Spleen (tissue), 11 donors: ENCODE measurements at regions not wholly inside any gene's neighbourhood (a gene's known extent, or its start where the extent isn't known, plus 50 kb on each side); places are given as distances from the start of the nearest gene placed in this dataset.

Source experiments
- DNase-seq: peaks from one replicate; pipeline ENCODE4 v3.0.0-alpha.2; 2020
- H3K27ac ChIP-seq, 8 donors: fragments of 200-600 bp; sonication (generic) in 7 of 8; 1 replicate in 4 of 8; 2 replicates in 4 of 8; pipeline versions ENCODE4 v1.5.0 to v1.8.0; 2016 to 2021; ENCODE audit warnings: inconsistent platforms in 4 of 8, mild to moderate bottlenecking in 4 of 8, moderate library complexity in 1 of 8
- H3K27me3 ChIP-seq, 7 donors: fragments of 200-600 bp; sonication (generic) in 6 of 7; replicated peaks in 1 of 7; 1 replicate in 4 of 7; 2 replicates in 3 of 7; pipeline versions ENCODE4 v1.5.0 to v1.8.0; 2016 to 2021; ENCODE audit warnings: inconsistent platforms in 3 of 7, mild to moderate bottlenecking in 1 of 7
- H3K36me3 ChIP-seq, 6 donors: fragments of 200-600 bp; sonication (generic) in 5 of 6; 1 replicate in 4 of 6; 2 replicates in 2 of 6; pipeline versions ENCODE4 v1.5.0 to v1.8.0; 2016 to 2021; ENCODE audit warnings: inconsistent platforms in 2 of 6
- H3K4me1 ChIP-seq, 6 donors: fragments of 200-600 bp; sonication (generic) in 5 of 6; 1 replicate in 3 of 6; 2 replicates in 3 of 6; pipeline versions ENCODE4 v1.5.0 to v1.8.0; 2016 to 2021; ENCODE audit warnings: inconsistent platforms in 3 of 6
- H3K4me3 ChIP-seq, 8 donors: fragments of 200-600 bp; sonication (generic) in 7 of 8; 1 replicate in 4 of 8; 2 replicates in 4 of 8; pipeline versions ENCODE4 v1.5.0 to v1.8.0; 2016 to 2021; ENCODE audit warnings: inconsistent platforms in 4 of 8, mild to moderate bottlenecking in 4 of 8, moderate library complexity in 2 of 8
- H3K9me3 ChIP-seq, 8 donors: fragments of 200-600 bp; sonication (generic) in 7 of 8; 1 replicate in 4 of 8; 2 replicates in 4 of 8; pipeline versions ENCODE4 v1.5.0 to v1.8.0; 2016 to 2021; ENCODE audit warnings: inconsistent platforms in 4 of 8
- CTCF ChIP-seq, 11 experiments: fragments of 200-600 bp in 7 of 11; fragments of 450-650 bp in 4 of 11; sonication (generic) in 4 of 11; IDR thresholded peaks in 8 of 11; conservative IDR thresholded peaks in 3 of 11; 1 replicate in 7 of 11; 2 replicates in 4 of 11; pipeline versions ENCODE4 v1.4.0 to v1.8.0; 2016 to 2021; ENCODE audit warnings: antibody characterized with exemption in 11 of 11, inconsistent platforms in 4 of 11, mild to moderate bottlenecking in 1 of 11
- POLR2A ChIP-seq, 3 donors: fragments of 450-650 bp; IDR thresholded peaks; one replicate each; pipeline ENCODE4 v1.5.1; 2017; ENCODE audit warnings: antibody characterized with exemption in 3 of 3, mild to moderate bottlenecking in 1 of 3
- POLR2AphosphoS5 ChIP-seq, 3 donors: sonication (generic); formaldehyde crosslinking; IDR thresholded peaks; one replicate each; pipeline ENCODE4 v1.5.1; 2017; ENCODE audit warnings: antibody characterized with exemption in 3 of 3
- WGBS, 5 donors: extraction: QIAGEN DNeasy Blood & Tissue Kit in 3 of 5; methylation state at CpG; one replicate each; pipeline versions ENCODE4 v1.1.5 to v1.1.7; 2013 to 2018; 5-methylcytosine and 5-hydroxymethylcytosine counted together
- intact Hi-C: fragments of 100-400 bp; cut with DNase I; formaldehyde crosslinking; loops from one replicate; pipeline ENCODE4 v1.15.0; 2023; ENCODE audit warnings: low total_unique reads
- donor health status: healthy with polysubstance abuse.
- donor health status: DM: no; HTN: no; CAD: no; lungs with moderate emphysema.
- donor health status: DM: no; HTN: no; CAD: no.
- donor health status: Bipolar disorder and iron deficiency.
- donor health status: healthy.
- donor health status: DM: no; HTN: no; CAD: no.
- donor health status: DM: yes; HTN: yes; CAD: no.

GRCh38 chr5:153005711-153006110 lies 484.8 kb upstream of the GRIA1 start:
- WGBS, 5 donors = 82 to 89% (median 85%) methylated on average over 2 of the region's 2 CpGs
- TF ChIP-seq POLR2A (IDR thresholded peaks at IDR 0.05) (no peak), POLR2AphosphoS5 (IDR thresholded peaks at IDR 0.05) (no peak), CTCF (IDR thresholded peaks at IDR 0.05 in 8 of 11, conservative IDR thresholded peaks at IDR 0.05 in 3 of 11) (no peak)
- no peaks in the 10 kb centered on the region for H3K27me3 ChIP-seq
- H3K36me3 ChIP-seq = no peaks in the 10 kb centered on the region
- no peaks in the 10 kb centered on the region for H3K4me1 ChIP-seq
- no peak overlapping the region for H3K27ac ChIP-seq
- no peak overlapping the region for H3K4me3 ChIP-seq
- DNase-seq = no peak
- peaks cover 3 to 47% (median 37%) of the 10 kb centered on the region in 8 donors for H3K9me3 ChIP-seq
- intact Hi-C loops = no loop called here

GRCh38 chr5:153006681-153007080 lies 483.8 kb upstream of the GRIA1 start:
- no peak for DNase-seq
- intact Hi-C loops = no loop called here
- no peaks in the 10 kb centered on the region for H3K4me1 ChIP-seq
- H3K9me3 ChIP-seq = peaks cover 3 to 46% (median 40%) of the 10 kb centered on the region in 8 donors
- no peaks in the 10 kb centered on the region for H3K27me3 ChIP-seq
- WGBS, 5 donors = 65 to 86% (median 79%) methylated on average over 3 of the region's 3 CpGs
- no peak overlapping the region for H3K4me3 ChIP-seq
- no peak overlapping the region for H3K27ac ChIP-seq
- TF ChIP-seq POLR2A (IDR thresholded peaks at IDR 0.05) = no peak
- no peak for TF ChIP-seq POLR2AphosphoS5 (IDR thresholded peaks at IDR 0.05)
- no peak for TF ChIP-seq CTCF (IDR thresholded peaks at IDR 0.05 in 8 of 11, conservative IDR thresholded peaks at IDR 0.05 in 3 of 11)
- no peaks in the 10 kb centered on the region for H3K36me3 ChIP-seq

GRCh38 chr5:153014194-153014593 lies 476.3 kb upstream of the GRIA1 start:
- no peaks in the 10 kb centered on the region for H3K4me1 ChIP-seq
- no peak overlapping the region for H3K4me3 ChIP-seq
- TF ChIP-seq POLR2A (IDR thresholded peaks at IDR 0.05) (no peak), CTCF (IDR thresholded peaks at IDR 0.05 in 8 of 11, conservative IDR thresholded peaks at IDR 0.05 in 3 of 11) (no peak), POLR2AphosphoS5 (IDR thresholded peaks at IDR 0.05) (no peak)
- intact Hi-C loops = no loop called here
- H3K36me3 ChIP-seq = no peaks in the 10 kb centered on the region
- no peaks in the 10 kb centered on the region for H3K27me3 ChIP-seq
- whole genome bisulfite sequencing, 5 donors = 79 to 87% (median 85%) methylated on average over 4 of the region's 4 CpGs
- DNase-seq = no peak
- no peak overlapping the region for H3K27ac ChIP-seq
- peaks cover 0 to 59% (median 44%) of the 10 kb centered on the region in 8 donors for H3K9me3 ChIP-seq

- Histone ChIP-seq H3K27ac (no peak overlapping the region), H3K9me3 (peaks cover 0 to 95% (median 81%) of the 10 kb centered on the region in 8 donors), H3K4me1 (no peaks in the 10 kb centered on the region), H3K4me3 (no peak overlapping the region), H3K27me3 (no peaks in the 10 kb centered on the region), H3K36me3 (no peaks in the 10 kb centered on the region)
- intact Hi-C loops = no loop called here
- TF ChIP-seq POLR2AphosphoS5 (IDR thresholded peaks at IDR 0.05) = no peak
- 87 to 93% (median 88%) methylated on average over 4 of the region's 4 CpGs for WGBS, 5 donors
- no peak for DNase-seq
These were observed 472.3 kb upstream of the GRIA1 start for GRCh38 chr5:153018121-153018520.
